ENCODE measurements at regions not wholly inside any gene's neighbourhood (a gene's known extent, or its start where the extent isn't known, plus 50 kb on each side); places are given as distances from the start of the nearest gene placed in this dataset.

GRCh38 chr1:39107341-39108290, 81.5 kb downstream of the NDUFS5 start:
- DNase-seq (ENCODE audit: low spot score), result no peak

DNA sequence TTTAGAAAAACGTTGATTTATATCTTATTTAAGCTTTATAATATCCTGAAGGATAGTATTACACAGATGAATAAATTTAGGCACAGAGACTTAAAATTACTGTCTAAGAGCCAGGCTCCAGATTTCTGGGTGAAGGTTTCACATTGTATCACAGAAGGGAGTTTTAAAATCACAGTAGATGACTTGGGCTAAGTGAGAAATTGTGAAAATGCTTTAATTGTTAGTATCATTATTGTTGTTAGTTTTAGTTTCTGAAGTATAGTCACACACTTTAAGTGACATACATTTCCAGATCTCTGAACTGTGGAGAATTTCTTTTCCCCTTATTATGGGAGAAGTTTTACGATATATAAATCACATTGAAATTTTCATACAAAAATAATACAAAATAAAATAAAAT, 83.5 kb downstream of the NDUFS5 start:
- no peak for DNase-seq (ENCODE audit: low spot score)

- DNase-seq (ENCODE audit: low spot score), result no peak
Measured at GRCh38 chr1:39110325-39110851, 84.2 kb downstream of the NDUFS5 start.

- DNase-seq (ENCODE audit: low spot score), result no peak
Measured at GRCh38 chr1:39110882-39111281, 84.7 kb downstream of the NDUFS5 start.

DNA sequence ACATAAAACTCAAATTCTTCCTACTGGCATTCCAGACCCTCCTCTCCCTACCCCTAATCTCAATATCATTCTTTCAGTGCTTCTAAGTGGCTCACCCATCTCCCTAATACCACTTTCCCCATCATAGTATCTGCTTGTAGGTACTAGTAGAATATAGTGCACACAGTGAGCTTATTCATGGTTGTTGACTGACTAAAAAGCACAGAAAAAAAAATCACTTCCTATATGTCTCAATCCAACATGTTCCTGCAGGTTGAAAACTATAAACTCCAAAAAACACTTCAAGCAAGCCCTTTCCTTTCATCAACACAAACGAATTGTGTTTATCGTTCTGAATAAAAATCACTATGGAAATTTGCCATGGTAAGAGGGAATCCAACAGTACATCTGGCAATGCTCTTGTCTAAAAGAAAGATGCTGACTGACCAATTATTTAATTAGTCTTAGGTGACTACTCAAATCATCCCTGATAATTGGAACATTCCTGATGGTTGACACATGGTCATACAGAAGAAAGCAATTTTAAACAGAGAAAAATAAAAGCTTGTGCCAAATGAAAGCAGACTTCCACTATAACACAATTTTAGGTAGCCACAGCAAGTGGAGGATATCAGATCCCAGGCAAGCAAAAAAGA, 87.1 kb downstream of the NDUFS5 start:
- no peak for DNase-seq (ENCODE audit: low spot score)

- DNase-seq (ENCODE audit: low spot score), result no peak
Measured at GRCh38 chr1:39115271-39116110, 89.0 kb upstream of the MACF1 start.

DNA sequence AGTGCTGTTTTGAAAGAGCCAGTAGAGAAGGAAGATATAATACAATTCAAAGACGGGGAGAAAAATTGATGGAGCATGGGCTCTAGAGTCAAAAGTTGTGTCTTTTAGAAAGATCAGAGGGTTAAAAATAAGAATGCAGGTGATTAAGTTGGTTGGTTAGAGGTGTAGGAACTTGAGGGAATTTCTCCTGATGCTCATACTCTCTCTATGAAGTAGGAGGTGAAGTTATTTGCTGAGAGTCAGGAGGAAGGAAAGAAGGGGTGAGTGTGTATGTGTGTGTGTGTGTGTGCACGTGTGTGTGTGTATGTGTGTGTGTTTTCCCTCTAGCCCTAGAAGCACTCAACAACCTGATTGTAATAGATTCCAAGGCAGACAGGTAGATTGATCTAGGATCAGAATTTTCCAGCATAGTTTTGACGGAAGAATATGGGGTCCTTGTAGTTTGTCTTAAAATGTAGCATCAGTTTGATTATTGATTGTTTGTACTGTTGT, 88.3 kb upstream of the MACF1 start:
- no peak for DNase-seq (ENCODE audit: low spot score)

GRCh38 chr1:39116860-39117728, 87.4 kb upstream of the MACF1 start:
- DNase-seq (ENCODE audit: low spot score), result no peak

DNA sequence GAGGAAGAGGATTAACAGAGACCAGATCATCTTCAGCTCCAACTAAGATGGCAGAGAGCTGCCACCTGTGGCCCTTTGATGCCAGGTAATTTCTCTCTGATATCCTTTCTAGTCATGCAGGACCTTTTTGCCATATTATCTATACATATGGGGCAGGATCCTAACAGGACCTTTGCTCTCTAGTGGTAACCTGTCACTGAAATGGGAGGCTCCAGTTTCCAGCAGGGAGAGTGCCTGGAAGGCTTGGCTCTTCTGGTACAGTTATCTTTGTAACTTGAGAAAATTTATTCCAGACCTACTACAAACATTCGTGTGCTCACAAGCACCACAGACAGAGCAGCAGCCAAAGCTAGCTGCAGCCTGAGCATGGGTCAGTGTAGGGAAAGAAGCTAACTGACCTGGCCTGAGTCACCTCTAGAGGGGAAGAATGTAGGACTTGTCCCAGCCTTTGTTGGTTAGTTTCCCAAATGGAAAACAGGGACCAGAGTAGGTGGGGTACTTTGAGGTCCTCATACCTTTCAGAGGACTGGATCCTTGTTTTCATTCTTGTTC, 86.5 kb upstream of the MACF1 start:
- no peak for DNase-seq (ENCODE audit: low spot score)

GRCh38 chr1:39122056-39122455, 82.4 kb upstream of the MACF1 start:
- no peak for DNase-seq (ENCODE audit: low spot score)

DNA sequence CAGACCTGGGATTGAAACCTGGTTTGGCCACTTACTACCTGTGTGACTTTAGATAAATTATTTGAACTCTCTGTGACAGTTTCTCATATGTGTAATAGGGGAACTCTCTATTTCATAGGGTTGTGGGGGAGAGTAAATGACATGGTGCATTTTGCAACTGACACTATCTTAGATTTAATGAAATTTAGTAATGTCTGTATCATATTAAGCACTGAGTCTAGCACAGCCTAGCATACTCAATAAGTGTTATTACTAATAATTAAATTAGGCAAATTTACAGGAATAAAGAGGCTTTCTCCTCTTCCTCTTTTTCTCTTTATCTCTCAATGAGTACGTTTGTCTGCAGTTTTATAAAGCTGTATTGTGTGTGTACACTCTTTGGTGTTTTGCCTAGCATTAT, 80.2 kb upstream of the MACF1 start:
- DNase-seq (ENCODE audit: low spot score), result no peak

GRCh38 chr1:39127513-39127912, 77.0 kb upstream of the MACF1 start:
- no peak for DNase-seq (ENCODE audit: low spot score)

GRCh38 chr1:39128126-39128525, 76.4 kb upstream of the MACF1 start:
- no peak for DNase-seq (ENCODE audit: low spot score)

- no peak for DNase-seq (ENCODE audit: low spot score)
Measured at GRCh38 chr1:39128959-39129358, 75.5 kb upstream of the MACF1 start.

GRCh38 chr1:39129514-39129913, 75.0 kb upstream of the MACF1 start:
- DNase-seq (ENCODE audit: low spot score), result peak; percentile 26

- DNase-seq (ENCODE audit: low spot score), result no peak
Measured at GRCh38 chr1:39130325-39130724, 74.2 kb upstream of the MACF1 start.

DNA sequence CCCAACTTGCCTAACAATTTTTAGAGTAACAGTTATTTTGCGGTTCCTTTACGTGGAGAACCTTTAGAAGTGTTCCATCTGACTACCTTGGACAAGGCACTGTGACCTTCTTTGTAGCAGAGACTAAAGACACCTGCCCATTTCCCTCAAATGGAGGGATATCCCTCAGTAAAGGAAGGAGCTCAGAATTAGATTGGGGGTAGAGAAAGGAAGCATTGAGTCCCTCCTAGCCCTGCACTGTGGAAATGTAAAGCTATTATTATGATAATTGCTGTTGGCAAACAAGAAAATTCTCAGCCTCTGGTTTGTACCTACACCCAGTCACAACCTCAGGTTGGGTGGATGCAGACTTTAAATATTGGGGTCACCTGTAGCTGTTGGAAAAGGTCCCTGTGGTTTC, 72.6 kb upstream of the MACF1 start:
- no peak for DNase-seq (ENCODE audit: low spot score)

- no peak for DNase-seq (ENCODE audit: low spot score)
Measured at GRCh38 chr1:39132505-39133339, 71.8 kb upstream of the MACF1 start.

GRCh38 chr1:39133340-39133684, 71.2 kb upstream of the MACF1 start:
- no peak for DNase-seq (ENCODE audit: low spot score)

- DNase-seq (ENCODE audit: low spot score), result no peak
Measured at GRCh38 chr1:39134768-39135333, 69.6 kb upstream of the MACF1 start.
